ENCODE measurements at regions not wholly inside any gene's neighbourhood (a gene's known extent, or its start where the extent isn't known, plus 50 kb on each side); places are given as distances from the start of the nearest gene placed in this dataset.

GRCh38 chr21:22728091-22728490 lies 1729.9 kb downstream of the NCAM2 start:
- no peaks in the 10 kb centered on the region for H3K36me3 ChIP-seq (ENCODE audit: insufficient read depth, low read length)
- H3K4me3 ChIP-seq (ENCODE audit: low read length), result no peak overlapping the region
- H3K9ac ChIP-seq (ENCODE audit: low read depth, low read length), result no peak overlapping the region
- H3K4me1 ChIP-seq (ENCODE audit: control insufficient read depth, insufficient read depth, low read length), result no peaks in the 10 kb centered on the region
- no peaks in the 10 kb centered on the region for H3K27me3 ChIP-seq (ENCODE audit: control insufficient read depth, insufficient read depth, low read length)
- H3K9me3 ChIP-seq (replicated peaks; ENCODE audit: low read length), result peaks cover 8% of the 10 kb centered on the region
- no peak overlapping the region for H3K4me2 ChIP-seq (ENCODE audit: low read length)

- H3K27me3 ChIP-seq (ENCODE audit: control insufficient read depth, insufficient read depth, low read length), result no peaks in the 10 kb centered on the region
- no peaks in the 10 kb centered on the region for H3K36me3 ChIP-seq (ENCODE audit: insufficient read depth, low read length)
- no peaks in the 10 kb centered on the region for H3K4me1 ChIP-seq (ENCODE audit: control insufficient read depth, insufficient read depth, low read length)
- H3K9ac ChIP-seq (ENCODE audit: low read depth, low read length), result no peak overlapping the region
- no peak overlapping the region for H3K4me2 ChIP-seq (ENCODE audit: low read length)
- no peaks in the 10 kb centered on the region for H3K9me3 ChIP-seq (replicated peaks; ENCODE audit: low read length)
- H3K4me3 ChIP-seq (ENCODE audit: low read length), result no peak overlapping the region
Observed at GRCh38 chr21:22743085-22743484, 1744.9 kb downstream of the NCAM2 start.

DNA sequence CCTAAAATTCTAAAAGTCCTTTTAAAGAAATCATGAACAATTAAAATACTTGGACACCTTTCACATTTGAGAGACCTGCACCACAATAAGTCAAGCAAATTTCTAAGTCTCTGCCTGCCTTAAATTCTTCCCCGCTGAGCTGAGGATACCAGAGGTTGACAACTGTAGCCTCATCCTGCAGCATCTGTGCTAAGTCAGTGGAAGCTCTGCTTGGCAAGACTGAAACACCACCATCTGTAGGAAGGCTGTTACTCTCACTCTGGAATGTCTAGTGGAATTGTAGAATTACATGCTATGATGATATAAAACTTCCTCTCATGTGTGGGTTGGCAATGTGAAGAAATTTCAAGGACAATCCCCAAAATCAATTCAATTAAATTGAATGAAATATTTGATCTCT lies 1756.5 kb downstream of the NCAM2 start:
- Histone ChIP-seq H3K9me3 (replicated peaks; ENCODE audit: low read length) (no peaks in the 10 kb centered on the region), H3K4me3 (ENCODE audit: low read length) (no peak overlapping the region), H3K9ac (ENCODE audit: low read depth, low read length) (no peak overlapping the region), H3K4me2 (ENCODE audit: low read length) (no peak overlapping the region), H3K36me3 (ENCODE audit: insufficient read depth, low read length) (no peaks in the 10 kb centered on the region), H3K27me3 (ENCODE audit: control insufficient read depth, insufficient read depth, low read length) (no peaks in the 10 kb centered on the region), H3K4me1 (ENCODE audit: control insufficient read depth, insufficient read depth, low read length) (no peaks in the 10 kb centered on the region)

DNA sequence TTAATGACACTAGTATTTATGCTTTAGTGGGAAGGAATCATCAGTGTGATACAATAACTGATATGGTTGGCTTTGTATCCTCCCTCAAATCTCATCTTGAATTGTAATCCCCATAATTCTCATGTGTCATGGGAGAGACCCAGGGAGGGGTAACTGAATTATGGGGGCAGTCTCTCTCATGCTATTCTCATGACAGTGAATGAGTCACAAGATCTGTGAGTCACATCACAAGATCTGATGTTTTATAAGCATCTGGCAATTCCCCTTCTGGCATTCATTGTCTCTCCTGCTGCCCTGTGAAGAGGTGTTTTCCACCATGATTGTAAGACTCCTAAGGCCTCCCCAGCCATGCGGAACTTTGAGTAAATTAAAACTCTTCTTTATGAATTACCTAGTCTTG lies 1760.3 kb downstream of the NCAM2 start:
- no peak overlapping the region for H3K9ac ChIP-seq (ENCODE audit: low read depth, low read length)
- no peaks in the 10 kb centered on the region for H3K27me3 ChIP-seq (ENCODE audit: control insufficient read depth, insufficient read depth, low read length)
- H3K4me3 ChIP-seq (ENCODE audit: low read length), result no peak overlapping the region
- no peaks in the 10 kb centered on the region for H3K9me3 ChIP-seq (replicated peaks; ENCODE audit: low read length)
- H3K4me1 ChIP-seq (ENCODE audit: control insufficient read depth, insufficient read depth, low read length), result no peaks in the 10 kb centered on the region
- H3K4me2 ChIP-seq (ENCODE audit: low read length), result no peak overlapping the region
- H3K36me3 ChIP-seq (ENCODE audit: insufficient read depth, low read length), result no peaks in the 10 kb centered on the region

DNA sequence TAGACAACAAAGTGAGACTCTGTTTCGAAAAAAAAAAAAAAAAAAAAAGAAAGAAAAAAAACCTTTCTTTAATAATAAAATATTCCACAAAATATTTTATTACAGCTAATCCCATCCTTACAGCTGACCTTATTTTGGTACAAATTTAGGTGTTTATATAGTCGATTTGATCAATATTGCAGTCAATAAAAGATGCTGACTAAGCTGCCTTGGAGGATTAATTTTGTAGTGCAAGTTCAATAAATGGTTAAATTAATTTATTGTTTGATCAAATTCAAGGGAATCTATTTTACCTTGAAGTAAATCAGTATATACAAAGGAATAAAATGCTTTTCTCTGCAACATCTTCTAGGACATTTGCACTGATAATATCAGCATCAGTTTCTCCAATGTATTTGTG lies 1764.3 kb downstream of the NCAM2 start:
- no peak overlapping the region for H3K4me3 ChIP-seq (ENCODE audit: low read length)
- H3K36me3 ChIP-seq (ENCODE audit: insufficient read depth, low read length), result no peaks in the 10 kb centered on the region
- H3K9ac ChIP-seq (ENCODE audit: low read depth, low read length), result no peak overlapping the region
- H3K4me1 ChIP-seq (ENCODE audit: control insufficient read depth, insufficient read depth, low read length), result no peaks in the 10 kb centered on the region
- H3K9me3 ChIP-seq (replicated peaks; ENCODE audit: low read length), result no peaks in the 10 kb centered on the region
- H3K4me2 ChIP-seq (ENCODE audit: low read length), result no peak overlapping the region
- no peaks in the 10 kb centered on the region for H3K27me3 ChIP-seq (ENCODE audit: control insufficient read depth, insufficient read depth, low read length)

- H3K9ac ChIP-seq (ENCODE audit: low read depth, low read length), result no peak overlapping the region
Observed at GRCh38 chr21:22763442-22763841, 1765.2 kb downstream of the NCAM2 start.

DNA sequence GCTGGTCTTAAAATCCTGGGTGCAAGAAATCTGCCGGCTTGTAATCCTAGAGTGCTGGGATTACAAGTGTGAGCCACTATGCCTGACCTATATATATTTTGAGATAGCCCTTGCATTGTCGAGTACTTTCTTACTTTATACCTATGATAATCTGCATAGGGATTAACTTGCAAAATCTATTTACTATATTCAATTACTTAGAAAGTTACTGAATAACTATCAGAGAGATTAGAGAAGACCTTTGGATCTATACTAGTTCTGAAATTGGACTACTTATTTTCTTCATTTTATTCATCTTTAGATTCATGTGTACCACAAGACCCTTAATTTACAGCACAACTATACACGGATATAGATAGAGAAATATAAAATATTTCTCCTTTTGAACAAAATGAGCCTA lies 1766.0 kb downstream of the NCAM2 start:
- Histone ChIP-seq H3K4me2 (ENCODE audit: low read length) (no peak overlapping the region), H3K27me3 (ENCODE audit: control insufficient read depth, insufficient read depth, low read length) (no peaks in the 10 kb centered on the region), H3K4me3 (ENCODE audit: low read length) (no peak overlapping the region), H3K9me3 (replicated peaks; ENCODE audit: low read length) (no peaks in the 10 kb centered on the region), H3K36me3 (ENCODE audit: insufficient read depth, low read length) (no peaks in the 10 kb centered on the region), H3K9ac (ENCODE audit: low read depth, low read length) (no peak overlapping the region), H3K4me1 (ENCODE audit: control insufficient read depth, insufficient read depth, low read length) (no peaks in the 10 kb centered on the region)

More at GRCh38 chr21:22763442-22763841, 1765.2 kb downstream of the NCAM2 start:
- Histone ChIP-seq H3K4me2 (ENCODE audit: low read length) (no peak overlapping the region), H3K9me3 (replicated peaks; ENCODE audit: low read length) (no peaks in the 10 kb centered on the region), H3K4me1 (ENCODE audit: control insufficient read depth, insufficient read depth, low read length) (no peaks in the 10 kb centered on the region), H3K36me3 (ENCODE audit: insufficient read depth, low read length) (no peaks in the 10 kb centered on the region), H3K27me3 (ENCODE audit: control insufficient read depth, insufficient read depth, low read length) (no peaks in the 10 kb centered on the region), H3K4me3 (ENCODE audit: low read length) (no peak overlapping the region)

DNA sequence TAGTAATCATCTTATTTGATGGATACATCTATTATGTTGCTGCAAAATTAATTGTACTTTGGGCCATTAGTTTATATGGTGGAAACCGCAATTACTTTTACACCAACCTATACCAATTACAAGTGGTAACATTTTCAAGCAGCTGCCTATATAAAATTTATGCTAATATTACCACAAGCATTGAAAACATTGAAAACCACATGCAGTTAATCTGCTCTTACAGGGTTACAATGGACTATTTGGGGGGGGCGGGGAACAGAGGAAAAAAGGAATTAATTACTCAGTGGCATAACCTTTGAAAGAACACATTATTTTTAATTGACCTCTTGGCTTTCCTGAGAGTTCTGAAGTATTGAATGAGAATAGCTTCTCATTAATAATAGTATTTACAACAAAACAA lies 1793.2 kb downstream of the NCAM2 start:
- Histone ChIP-seq H3K4me1 (ENCODE audit: control insufficient read depth, insufficient read depth, low read length) (no peaks in the 10 kb centered on the region), H3K9ac (ENCODE audit: low read depth, low read length) (no peak overlapping the region), H3K4me3 (ENCODE audit: low read length) (no peak overlapping the region), H3K27me3 (ENCODE audit: control insufficient read depth, insufficient read depth, low read length) (no peaks in the 10 kb centered on the region), H3K9me3 (replicated peaks; ENCODE audit: low read length) (no peaks in the 10 kb centered on the region), H3K4me2 (ENCODE audit: low read length) (no peak overlapping the region), H3K36me3 (ENCODE audit: insufficient read depth, low read length) (no peaks in the 10 kb centered on the region)

- H3K9ac ChIP-seq (ENCODE audit: low read depth, low read length), result no peak overlapping the region
- no peaks in the 10 kb centered on the region for H3K27me3 ChIP-seq (ENCODE audit: control insufficient read depth, insufficient read depth, low read length)
- H3K4me2 ChIP-seq (ENCODE audit: low read length), result no peak overlapping the region
- H3K4me1 ChIP-seq (ENCODE audit: control insufficient read depth, insufficient read depth, low read length), result no peaks in the 10 kb centered on the region
- no peaks in the 10 kb centered on the region for H3K36me3 ChIP-seq (ENCODE audit: insufficient read depth, low read length)
- H3K9me3 ChIP-seq (replicated peaks; ENCODE audit: low read length), result no peaks in the 10 kb centered on the region
- no peak overlapping the region for H3K4me3 ChIP-seq (ENCODE audit: low read length)
Observed at GRCh38 chr21:22791986-22792560, 1793.9 kb downstream of the NCAM2 start.

DNA sequence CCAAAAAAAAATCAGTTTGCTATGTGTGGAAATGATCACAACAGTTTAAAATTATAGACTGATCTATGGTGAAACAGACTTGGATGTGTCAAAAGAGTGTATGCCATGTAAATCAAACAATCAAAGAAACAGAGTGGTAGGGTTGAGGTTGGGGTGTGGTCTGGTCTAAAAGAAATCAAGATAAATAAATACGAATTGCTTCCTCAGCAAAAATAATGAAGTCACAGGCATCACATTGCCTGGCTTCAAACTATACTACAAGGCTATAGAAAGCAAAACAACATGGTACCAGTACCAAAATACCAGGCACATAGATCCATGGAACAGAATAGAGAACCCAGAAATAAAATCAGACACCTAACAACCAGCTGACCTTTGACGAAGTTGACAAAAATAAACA lies 1796.9 kb downstream of the NCAM2 start:
- Histone ChIP-seq H3K4me1 (ENCODE audit: control insufficient read depth, insufficient read depth, low read length) (no peaks in the 10 kb centered on the region), H3K9ac (ENCODE audit: low read depth, low read length) (no peak overlapping the region), H3K4me2 (ENCODE audit: low read length) (no peak overlapping the region), H3K27me3 (ENCODE audit: control insufficient read depth, insufficient read depth, low read length) (no peaks in the 10 kb centered on the region), H3K4me3 (ENCODE audit: low read length) (no peak overlapping the region), H3K36me3 (ENCODE audit: insufficient read depth, low read length) (no peaks in the 10 kb centered on the region), H3K9me3 (replicated peaks; ENCODE audit: low read length) (no peaks in the 10 kb centered on the region)

DNA sequence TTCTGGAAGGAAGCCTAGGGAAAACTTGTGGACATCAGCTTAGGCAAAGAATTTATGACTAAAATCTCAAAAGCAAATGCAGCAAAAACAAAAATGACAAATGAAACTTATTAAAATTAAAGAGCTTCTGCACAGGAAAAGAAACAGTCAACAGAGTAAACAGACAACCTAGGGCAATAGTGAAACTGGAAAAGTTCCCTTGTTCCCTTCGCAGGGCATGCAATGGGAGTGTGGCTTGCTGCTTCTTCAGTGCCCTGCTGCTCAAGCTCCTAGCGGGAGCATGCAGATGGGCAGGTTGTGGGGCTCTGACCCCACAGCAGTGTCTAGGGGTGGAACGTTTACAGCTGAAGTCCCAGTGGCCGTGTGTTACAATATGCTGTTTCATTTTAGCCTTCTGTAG lies 1797.4 kb downstream of the NCAM2 start:
- Histone ChIP-seq H3K36me3 (ENCODE audit: insufficient read depth, low read length) (no peaks in the 10 kb centered on the region), H3K4me1 (ENCODE audit: control insufficient read depth, insufficient read depth, low read length) (no peaks in the 10 kb centered on the region), H3K4me2 (ENCODE audit: low read length) (no peak overlapping the region), H3K27me3 (ENCODE audit: control insufficient read depth, insufficient read depth, low read length) (no peaks in the 10 kb centered on the region), H3K9me3 (replicated peaks; ENCODE audit: low read length) (no peaks in the 10 kb centered on the region), H3K9ac (ENCODE audit: low read depth, low read length) (no peak overlapping the region), H3K4me3 (ENCODE audit: low read length) (no peak overlapping the region)

DNA sequence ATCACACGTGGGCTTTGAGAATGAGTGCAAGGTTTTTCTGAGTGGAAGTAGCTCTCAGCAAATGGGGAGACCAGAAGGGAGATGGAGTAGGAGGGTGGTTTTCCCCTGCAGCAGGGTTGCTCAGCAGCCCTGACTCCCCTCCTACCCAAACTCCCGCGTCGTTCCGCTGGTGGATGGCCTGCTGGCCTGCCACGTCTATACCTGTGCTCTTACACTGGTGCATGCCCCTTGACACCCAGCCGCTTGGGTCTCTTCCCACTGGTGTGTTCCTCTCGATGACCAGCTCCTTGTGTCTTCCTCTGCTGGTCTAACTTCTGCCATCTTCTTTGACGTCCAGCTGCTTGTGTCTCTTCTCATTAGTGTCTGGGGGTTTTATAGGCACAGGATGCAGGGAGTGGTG lies 1797.9 kb downstream of the NCAM2 start:
- Histone ChIP-seq H3K4me2 (ENCODE audit: low read length) (no peak overlapping the region), H3K36me3 (ENCODE audit: insufficient read depth, low read length) (no peaks in the 10 kb centered on the region), H3K27me3 (ENCODE audit: control insufficient read depth, insufficient read depth, low read length) (no peaks in the 10 kb centered on the region), H3K4me3 (ENCODE audit: low read length) (no peak overlapping the region), H3K9ac (ENCODE audit: low read depth, low read length) (no peak overlapping the region), H3K9me3 (replicated peaks; ENCODE audit: low read length) (no peaks in the 10 kb centered on the region), H3K4me1 (ENCODE audit: control insufficient read depth, insufficient read depth, low read length) (no peaks in the 10 kb centered on the region)
